ENCODE measurements at regions not wholly inside any gene's neighbourhood (a gene's known extent, or its start where the extent isn't known, plus 50 kb on each side); places are given as distances from the start of the nearest gene placed in this dataset.
A peak's percentile ranks its signal among the peaks of the same experiment; 100 is the strongest.

DNA sequence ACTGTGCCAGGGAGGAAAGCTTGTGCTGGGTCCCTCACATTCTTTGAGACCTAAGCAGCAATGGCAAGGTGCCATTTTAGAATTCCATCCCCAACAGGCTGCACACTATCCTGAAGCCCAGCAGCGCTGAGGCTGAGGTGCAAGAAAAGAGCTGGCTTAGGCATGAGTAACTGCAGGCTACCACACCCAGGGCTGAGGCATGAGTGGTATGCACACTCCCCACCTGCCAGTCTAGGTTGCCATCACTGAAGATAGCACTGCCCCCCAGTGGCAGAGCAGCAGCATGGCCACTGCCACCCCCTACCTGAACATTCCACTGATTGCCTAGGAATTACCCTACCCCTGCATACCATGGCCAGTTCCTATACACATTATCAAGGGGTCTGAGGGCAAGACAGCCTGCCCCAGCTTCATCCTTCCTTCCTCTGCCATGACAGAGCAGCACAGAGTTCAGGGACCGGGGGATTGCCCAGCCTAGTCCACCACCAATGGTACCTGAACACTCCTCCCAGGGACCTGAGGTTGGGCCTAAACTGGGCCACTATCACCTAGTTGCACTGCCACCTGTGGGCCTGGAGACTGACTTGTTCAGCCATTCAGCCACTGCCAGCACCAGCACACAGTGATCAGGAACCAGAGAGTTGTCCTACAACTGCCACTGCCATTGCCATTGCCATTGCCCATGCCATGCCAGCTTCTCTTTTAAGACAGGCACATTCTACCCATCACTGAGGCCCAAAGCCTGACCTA, 129.8 kb downstream of the SATB1 start:
- peak in 1 of 2 donors; percentile 11 for DNase-seq

DNA sequence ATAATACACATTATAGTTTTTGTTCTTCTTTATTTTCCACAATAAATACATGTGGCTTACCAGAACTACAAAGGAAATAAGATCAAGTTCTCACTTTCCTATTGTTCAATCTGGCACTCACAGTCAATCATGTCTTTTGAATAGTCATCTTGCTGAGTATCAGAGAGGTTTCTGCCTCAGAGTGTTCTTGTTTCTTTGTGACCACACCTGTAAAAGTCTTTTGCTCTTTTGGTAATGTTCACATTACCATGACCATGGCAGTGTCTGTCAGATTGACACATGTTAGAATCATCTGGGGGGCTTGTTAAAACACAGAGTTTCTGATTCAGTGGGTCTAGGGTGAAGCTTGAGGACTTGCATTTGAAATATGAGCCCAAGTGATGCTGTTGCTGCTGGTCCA, 135.0 kb downstream of the SATB1 start:
- no peak for DNase-seq

DNA sequence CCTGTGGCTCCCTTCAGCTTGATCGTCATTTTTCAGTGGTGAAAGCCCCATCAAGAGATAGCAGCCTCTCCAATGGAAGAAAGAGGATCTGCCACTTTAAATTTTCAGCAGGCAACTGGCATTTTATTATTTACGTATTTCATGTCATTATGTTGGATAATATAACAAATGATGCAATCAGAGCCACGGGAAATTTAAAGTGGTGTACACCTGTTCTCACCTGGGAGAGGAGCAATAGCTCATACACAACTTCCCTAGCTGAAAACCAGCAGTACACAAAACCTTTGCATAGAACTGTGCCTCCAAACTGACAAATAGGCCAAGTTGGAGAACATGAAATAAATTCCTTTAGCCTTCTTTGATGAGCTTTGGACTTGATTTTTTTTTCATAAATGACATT, 136.9 kb downstream of the SATB1 start:
- DNase-seq = no peak

DNA sequence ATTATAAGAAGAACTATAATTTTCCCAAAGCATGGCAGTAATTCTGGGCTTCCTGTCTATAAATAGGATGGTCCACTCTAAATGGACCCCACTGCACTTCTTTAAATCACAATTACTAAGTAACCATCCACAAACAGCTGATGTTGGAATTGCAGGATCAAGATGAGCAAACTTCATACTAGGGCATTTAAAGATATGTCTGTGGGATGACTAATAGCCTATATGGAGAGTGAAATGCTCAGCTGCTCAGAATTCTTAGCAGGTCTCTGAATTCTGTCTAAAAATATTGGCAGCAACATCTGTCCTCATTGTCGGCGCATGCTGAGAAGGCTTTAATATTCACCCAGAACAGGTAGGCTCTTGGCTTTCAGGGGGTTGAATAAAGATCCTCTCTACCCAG, 140.4 kb downstream of the SATB1 start:
- DNase-seq = no peak

DNA sequence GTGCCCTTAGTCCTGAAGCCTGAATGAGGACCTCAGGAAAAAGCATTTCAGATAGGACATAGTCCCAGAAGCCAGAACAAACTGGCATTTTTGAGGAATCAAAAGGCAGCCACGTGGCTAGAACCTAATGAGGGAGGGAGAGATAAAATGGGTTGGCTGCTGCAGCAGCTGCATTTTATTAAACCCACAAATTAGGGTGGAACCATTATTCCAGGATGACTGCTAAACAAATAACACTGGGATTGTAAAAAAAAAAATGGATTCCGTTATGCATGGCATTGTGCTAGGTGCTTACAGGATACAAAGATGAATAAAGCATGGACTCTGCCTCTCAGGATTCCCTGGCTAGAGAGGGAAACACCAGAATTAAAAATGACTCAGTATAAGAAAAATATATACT, 141.5 kb downstream of the SATB1 start:
- no peak for DNase-seq

DNA sequence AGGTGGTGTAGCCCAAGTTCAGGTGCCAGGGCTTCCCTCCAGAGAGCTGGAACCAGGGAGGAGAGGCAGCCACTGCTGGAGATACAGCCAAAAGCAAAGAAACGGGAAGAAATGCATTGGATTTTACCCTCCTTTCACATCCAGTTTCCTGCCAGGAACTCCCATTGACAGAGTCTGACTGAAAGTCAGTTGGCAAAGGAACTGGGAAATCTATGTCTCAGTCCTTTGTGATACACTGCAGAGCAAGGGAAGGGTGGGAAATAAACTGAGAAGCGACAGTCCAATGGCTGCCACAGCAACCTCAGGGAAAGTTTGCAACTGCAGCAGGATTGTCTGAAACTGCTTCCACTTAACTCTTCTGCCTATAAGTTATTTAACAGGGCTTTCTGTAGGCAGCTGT, 142.6 kb downstream of the SATB1 start:
- no peak for DNase-seq

DNA sequence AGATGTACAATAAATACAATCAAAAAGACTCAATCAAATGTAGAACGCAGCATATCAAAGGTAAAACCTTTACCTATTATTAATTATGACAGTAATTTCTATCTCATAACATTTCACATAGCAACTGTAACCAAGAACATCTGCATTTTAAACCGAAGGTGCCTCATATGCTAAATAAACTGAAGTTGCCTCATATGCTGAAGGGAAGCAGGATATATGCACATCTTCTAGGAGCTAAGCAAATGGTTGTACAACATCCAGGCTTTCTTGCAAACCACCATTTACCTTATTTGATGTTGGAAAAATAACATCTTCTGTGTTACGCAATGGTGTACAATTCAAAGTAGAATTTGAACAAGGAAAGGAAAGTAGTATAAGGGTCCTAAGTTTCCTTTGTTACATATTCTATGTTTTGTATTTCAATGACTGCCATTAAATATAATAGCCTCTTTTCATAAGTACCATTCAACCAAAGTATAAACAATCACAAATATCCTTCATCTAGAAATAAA, 145.9 kb downstream of the SATB1 start:
- no peak for DNase-seq

DNA sequence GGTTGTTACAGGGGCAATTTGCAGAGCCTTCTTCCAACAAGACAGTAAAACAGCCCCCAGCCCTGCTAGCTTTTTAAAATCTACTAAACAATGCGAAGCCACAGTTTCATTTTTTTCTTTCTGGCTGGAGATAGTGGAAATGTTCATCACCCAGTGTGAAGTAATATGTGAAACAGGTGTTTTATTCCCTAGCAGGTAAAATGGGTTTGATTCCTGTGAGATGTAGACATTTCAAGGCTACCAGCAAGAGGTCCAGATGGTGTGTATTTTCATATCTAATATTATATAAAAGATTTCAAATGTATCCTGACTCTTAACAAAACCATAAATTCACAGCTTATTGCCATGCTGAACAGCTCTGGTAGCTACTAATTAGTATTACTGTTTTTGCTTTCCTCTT, 160.3 kb downstream of the SATB1 start:
- no peak for DNase-seq

DNA sequence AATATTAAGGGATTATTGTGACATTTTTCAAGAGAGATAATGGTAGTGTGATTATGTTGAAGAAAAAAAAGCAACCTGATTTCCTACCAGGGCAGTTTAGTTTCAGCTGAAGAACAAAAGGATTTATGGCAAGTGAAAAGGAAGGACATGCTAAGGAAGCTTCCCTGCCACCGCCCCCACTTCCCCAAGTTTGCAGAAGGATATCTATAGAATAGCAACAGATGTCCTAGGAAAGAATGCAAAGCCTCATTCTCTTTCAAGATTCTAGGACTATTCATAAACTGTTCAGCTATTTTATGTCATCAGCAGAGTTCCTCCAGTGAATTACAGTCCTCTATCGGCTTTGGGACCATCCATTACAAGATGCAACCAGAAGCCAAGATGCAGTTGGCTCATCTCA, 160.8 kb downstream of the SATB1 start:
- DNase-seq = no peak

DNA sequence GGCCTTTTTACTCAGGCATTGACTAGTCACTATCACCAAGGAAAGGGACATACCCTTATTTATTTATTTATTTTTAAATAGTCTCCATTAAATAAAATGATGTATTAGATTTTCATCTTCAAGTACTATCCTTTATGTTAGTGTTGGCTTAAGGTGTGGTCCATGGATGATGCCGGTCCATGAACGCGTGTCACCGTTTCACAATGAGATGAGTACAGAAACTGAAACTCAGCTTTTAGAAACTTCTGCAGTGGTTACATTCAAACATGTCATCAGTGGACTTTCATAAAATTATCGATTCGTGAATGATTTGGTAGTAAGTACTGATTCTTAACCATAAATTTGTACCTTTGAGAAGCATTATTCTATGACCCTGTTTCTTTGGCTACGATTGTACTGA, 166.6 kb downstream of the SATB1 start:
- no peak for DNase-seq

DNA sequence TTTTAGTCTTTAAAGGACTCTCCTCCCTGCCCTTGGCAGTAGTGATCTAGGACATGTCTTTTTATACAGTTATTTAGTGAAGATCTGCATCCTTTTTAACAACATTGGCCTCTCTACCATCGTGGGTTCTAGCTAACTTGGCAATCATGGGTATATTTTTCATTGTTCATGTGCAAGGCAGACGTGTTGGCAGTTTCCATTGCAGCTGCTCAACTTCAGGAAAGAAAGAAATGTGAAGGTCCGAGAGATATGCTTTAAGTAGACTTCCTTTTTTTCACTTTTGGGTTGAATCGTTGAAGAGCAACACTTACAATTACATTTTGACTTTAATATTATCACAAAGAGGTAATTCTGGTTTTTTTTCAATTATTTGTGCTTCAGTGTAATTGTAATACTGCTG, 172.6 kb downstream of the SATB1 start:
- no peak for DNase-seq

DNA sequence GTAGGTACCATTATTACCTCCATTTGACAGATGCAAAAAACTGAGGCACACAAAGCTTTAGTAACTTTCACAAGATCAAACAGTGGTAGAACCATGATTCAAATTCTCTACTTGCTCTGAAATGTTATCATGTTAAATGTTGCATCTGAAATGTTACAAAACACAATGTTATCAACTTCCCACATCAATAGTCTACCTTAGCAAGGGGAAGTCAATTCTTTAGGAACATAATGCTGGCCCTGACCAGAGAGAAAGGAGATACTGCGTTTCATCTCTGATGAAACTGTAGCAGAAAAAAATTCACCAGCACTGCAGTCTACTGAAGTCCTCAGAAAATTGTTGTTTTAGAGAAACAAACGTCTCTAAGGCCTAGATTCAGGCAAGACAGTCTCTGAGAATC, 174.1 kb downstream of the SATB1 start:
- DNase-seq = no peak

DNA sequence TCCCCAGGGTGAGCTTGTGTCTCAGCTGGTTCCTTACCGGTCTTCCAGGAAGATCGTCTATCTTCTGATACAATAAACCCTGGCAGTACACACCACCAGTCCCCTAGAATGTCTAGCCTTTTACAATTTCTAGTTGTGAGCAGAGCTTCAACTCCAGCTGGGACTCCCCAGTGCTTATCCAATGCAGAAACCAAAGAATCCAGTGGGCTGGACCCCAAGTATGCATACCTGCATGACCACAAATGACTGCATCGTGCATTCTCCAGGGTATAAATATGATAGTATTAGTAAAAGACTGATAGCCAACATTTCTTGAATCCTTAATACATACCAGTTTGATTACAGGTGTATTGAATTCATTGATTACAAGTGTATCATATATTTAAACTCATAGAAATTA, 176.0 kb downstream of the SATB1 start:
- DNase-seq = no peak

DNA sequence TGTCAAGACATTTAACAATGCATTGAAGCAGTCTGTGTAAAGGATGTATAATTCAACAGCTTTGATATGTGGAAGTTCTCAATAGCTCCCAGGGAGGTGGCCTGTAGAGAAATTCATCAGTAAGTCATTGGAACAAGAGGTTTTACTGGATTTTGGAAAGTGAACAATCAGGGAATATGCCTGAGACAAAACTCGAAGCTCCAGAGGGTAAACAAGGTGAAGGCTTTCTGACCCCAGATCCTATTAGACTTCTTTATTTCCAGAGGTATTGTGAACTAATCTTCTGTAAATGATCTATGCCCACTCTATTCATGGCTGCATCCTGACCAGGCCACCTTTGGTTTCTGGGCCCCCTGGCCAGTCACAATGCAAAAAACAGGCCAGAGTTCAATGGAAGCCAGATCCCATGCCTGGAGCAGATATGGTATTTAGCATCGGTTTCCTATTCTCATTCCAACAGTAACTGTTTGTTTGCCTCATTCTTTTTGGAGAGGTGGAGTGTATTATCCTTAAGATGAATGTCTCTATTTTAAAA, 177.3 kb downstream of the SATB1 start:
- DNase-seq = no peak

DNA sequence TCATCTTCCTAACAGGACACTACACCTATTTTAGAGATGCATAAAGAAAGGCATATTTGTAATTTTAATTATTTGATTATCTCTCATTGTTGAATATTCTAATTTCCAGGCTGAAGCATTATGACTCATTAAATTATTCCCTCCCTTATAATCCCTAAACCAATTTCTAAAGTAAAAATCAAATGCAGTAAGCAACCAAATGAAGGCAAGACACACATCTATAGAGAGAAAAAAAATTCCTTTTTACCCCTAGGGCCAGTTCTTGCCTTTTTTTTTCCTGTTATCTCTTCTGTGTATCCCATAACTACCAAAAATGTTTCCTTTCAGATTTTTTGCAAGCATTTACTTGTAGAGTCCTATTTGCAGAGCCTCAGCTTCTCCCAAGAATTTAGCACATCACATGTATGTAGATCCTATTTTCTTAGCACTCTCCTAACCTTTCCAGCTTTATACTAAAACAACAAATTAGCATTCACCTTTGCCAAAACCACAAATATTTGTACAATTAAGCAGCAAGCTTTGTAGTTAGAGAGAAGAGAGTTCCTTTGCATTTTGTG, 177.9 kb downstream of the SATB1 start:
- DNase-seq = no peak

DNA sequence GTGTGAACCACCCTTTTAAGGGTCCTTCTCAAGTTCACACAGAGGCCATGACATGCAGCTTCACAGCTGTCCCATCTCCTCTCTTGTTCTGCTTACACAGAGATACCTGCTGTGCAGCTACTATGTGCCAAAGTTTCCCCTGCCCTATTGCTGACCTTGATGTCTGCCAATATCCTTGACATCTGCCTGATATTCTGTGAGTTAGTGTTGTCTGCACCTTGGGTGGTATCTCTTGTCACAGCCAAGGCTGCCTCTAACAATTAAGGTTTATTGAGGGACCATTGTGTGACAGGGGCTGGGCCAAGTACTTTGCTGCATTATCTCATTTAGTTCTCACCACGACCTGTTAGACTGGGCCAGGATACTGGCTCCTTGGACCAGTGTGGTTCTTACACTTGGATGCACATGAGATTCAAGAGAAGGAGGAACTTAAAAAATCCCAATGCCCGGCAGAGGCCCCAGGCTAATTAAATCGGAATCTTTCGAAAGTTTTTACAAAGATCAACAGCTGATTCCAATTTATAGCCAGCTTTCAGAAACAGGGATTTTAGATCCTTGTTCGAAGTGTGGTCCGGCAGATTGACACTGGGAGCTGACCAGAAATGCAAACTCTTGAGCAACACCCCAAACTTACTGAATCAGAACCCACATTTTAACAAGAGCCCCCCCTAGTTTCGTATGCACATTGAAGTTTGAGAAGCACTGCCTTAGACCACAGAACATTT, 178.6 kb downstream of the SATB1 start:
- DNase-seq = no peak

DNA sequence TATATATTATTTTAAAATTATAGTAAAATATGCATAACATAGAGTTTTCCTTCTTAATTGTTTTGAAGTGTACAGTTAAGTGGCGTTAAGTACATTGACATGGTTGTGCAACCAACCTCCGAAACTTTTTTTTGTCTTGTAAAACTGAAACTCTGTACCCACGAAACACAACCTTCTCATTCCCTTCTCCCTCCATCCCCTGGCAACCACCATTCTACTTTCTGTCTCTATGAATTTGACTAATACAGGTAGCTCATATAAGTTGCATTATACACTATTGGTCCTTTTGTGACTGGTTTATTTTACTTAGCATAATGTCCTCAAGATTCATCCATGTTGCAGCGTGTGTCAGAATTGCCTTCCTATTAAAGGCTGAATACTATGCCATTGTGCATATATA, 179.4 kb downstream of the SATB1 start:
- no peak for DNase-seq

DNA sequence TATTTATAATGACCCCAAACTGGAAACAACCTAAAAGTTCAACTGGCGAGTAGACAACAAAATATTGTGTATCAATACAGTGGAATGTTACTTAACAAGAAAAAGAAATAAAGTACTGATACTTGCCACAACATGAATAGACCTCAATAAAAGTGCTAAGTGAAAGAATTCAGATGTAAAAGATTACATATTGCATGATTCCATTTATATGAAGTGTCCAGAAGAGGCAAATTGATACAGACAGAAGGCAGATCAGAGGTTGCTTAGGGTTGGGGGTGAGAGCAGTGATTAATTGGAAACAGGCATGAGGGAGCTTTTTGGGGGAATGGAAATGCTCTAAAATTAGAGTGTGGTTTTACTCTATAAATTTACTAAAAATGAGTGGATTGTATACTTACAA, 183.3 kb downstream of the SATB1 start:
- DNase-seq = no peak

DNA sequence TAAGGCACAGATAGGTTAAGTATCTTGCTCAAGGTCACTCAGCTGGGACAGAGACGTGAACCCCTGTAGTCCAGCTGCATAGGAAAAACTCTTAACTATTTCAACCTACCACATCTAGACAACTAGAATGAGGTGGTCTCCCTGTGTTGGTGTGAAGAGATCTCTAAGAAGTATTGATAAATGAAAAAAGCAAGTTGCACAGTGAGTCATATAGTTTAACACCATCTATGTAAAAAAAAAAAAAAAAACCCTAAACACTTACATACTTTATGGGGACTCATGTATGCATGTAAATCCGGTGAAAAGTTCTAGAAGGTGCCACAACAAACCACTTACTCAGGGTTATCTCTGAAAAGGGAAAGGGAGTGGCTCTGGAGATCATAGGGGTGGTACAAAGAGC, 185.5 kb downstream of the SATB1 start:
- DNase-seq = no peak

DNA sequence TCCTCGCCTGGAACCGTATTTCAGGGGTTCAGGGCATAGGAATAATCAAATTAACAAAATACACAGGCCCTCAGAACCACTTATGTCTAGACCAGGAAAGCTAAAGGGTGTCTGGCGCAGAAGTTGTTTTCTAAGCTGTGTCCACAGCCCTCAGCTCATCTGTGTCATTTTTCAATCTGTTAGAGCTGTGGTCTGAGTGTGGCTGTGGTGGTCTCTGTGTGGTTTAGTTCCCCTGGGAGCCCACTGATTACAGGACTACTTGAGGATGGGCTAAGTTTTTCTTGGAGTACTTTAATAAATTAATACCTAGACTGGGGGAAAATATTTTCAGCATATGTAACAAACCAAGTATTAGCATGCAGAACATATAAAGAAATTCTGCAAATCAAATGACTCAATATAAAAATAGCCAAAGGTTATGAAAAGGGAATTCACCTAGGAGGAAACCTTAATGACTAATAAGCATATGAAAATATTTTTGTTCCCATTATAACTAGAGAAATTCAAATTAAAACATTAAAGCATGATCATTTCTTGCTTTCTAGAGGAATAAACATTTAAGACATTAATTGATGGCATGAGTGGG, 186.3 kb downstream of the SATB1 start:
- no peak for DNase-seq

DNA sequence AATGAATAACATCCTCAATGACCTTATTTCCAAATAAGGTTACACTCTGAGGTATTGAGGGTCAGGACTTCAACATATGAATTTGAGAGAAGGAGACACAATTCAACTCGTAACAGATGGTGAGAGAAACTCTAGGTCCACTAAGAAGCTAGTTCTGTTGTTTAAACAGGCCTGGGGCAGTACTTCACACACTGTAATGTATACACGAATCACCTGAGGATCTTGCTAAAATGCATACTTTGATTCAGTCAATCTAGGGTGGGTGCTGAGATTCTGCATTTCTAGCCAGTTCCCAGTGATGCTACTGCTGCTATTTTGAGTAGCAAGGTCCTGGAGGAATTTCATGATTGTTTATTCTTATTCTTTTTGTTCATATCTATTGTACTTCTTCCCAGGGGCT, 186.8 kb downstream of the SATB1 start:
- no peak for DNase-seq

DNA sequence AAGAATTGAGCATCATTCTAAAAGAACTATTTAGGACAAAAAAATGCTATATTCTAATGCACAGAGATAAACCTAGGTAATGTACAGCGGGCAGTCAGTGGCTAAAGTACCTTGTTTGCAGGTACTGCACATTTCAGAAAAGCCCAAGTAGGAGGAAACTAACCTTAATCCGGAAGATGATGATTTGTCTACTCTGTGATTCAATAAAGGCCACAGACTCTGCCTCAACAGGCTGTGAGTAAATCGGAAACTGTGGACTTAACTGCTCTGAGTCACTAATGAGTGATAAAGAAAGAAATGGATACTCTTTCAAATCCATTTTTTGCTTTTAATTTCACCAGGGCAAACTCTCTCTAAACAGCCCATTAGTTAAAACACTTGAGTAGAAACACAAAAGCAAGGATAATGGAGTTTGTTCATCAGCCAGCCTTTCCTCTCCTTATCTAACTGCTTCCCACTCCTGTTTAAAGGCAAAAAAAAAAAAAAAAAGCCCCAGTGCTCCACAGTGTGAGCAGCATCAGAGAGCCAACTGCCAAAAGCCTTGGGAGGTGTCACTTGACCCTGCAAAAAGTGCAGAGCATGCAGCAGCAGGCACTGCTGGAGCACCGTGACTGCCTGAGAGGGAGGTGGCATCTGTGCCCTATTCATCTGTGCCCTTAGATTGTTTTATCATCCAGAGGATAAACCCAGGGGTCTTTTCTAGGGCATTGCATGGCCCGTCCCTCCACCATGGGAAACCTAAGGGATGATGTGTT, 187.7 kb downstream of the SATB1 start:
- no peak for DNase-seq

DNA sequence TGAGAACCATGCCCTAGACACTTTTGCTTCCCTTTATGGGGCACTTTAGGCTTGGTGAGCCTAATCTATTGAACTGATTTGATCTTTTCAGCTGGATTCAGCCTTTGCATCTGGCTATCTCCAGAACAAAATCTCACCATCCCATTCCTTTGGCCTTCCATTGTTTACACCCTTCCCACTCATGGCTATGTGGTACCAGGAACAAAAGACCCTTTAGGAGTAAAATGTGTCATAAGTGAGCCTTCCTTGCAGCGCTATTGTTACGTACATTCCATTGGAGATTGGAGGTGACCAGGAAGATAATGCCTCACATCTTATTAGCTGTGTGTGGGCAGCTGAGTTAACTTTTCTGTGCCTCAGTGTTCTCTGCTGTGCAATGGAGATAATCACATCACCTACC, 188.4 kb downstream of the SATB1 start:
- no peak for DNase-seq

Data from inflammatory macrophage (primary cell).